Bronchial epithelial cell (primary cell): ENCODE measurements at regions not wholly inside any gene's neighbourhood (a gene's known extent, or its start where the extent isn't known, plus 50 kb on each side); places are given as distances from the start of the nearest gene placed in this dataset.

ENCODE experiments used
- DNase-seq: peaks from one replicate; pipeline ENCODE4 v3.0.0-alpha.2; 2010; ENCODE audit warnings: low read depth
- FAIRE-seq: peaks from 2 replicates; lab custom pipeline; 2011; peaks lifted over from hg19 to GRCh38; lab: Jason Lieb, UNC
- H3K27me3 ChIP-seq: 2 replicates; pipeline ENCODE4 v1.5.1; 2011; ENCODE audit warnings: low read length; ENCODE audit not compliant: control insufficient read depth, insufficient read depth
- H3K36me3 ChIP-seq: 2 replicates; pipeline ENCODE4 v1.5.1; 2011; ENCODE audit warnings: low read length; ENCODE audit not compliant: control insufficient read depth, insufficient read depth
- H3K4me3 ChIP-seq: 2 replicates; pipeline ENCODE4 v1.5.1; 2011; ENCODE audit warnings: mild to moderate bottlenecking, low read depth, low read length, control low read depth
- CTCF ChIP-seq: IDR thresholded peaks from 2 replicates; pipeline ENCODE4 v1.5.1; 2011; ENCODE audit warnings: mild to moderate bottlenecking, moderate library complexity, low read length, control low read depth, inconsistent platforms; ENCODE audit not compliant: insufficient read depth, severe bottlenecking

GRCh38 chr12:105798256-105798845 lies 340.4 kb downstream of the NUAK1 start:
- Histone ChIP-seq H3K36me3 (no peaks in the 10 kb centered on the region), H3K27me3 (no peaks in the 10 kb centered on the region), H3K4me3 (no peak overlapping the region)
- no peak for FAIRE-seq
- no peak for DNase-seq
- TF ChIP-seq CTCF, result no peak

GRCh38 chr12:105799103-105799502 lies 339.7 kb downstream of the NUAK1 start:
- TF ChIP-seq CTCF, result no peak
- no peaks in the 10 kb centered on the region for H3K36me3 ChIP-seq
- H3K4me3 ChIP-seq, result no peak overlapping the region
- no peak for DNase-seq
- FAIRE-seq, result no peak
- no peaks in the 10 kb centered on the region for H3K27me3 ChIP-seq

GRCh38 chr12:105801351-105801750 lies 337.4 kb downstream of the NUAK1 start:
- no peak overlapping the region for H3K4me3 ChIP-seq
- no peaks in the 10 kb centered on the region for H3K27me3 ChIP-seq
- no peaks in the 10 kb centered on the region for H3K36me3 ChIP-seq
- FAIRE-seq (no peak), DNase-seq (no peak)
- TF ChIP-seq CTCF, result no peak

GRCh38 chr12:105803292-105803691 lies 335.5 kb downstream of the NUAK1 start:
- DNase-seq (peak; percentile 63), FAIRE-seq (no peak)
- Histone ChIP-seq H3K4me3 (no peak overlapping the region), H3K27me3 (no peaks in the 10 kb centered on the region), H3K36me3 (no peaks in the 10 kb centered on the region)
- no peak for TF ChIP-seq CTCF

- DNase-seq (no peak), FAIRE-seq (peak; percentile 50)
- TF ChIP-seq CTCF, result no peak
- Histone ChIP-seq H3K27me3 (no peaks in the 10 kb centered on the region), H3K36me3 (no peaks in the 10 kb centered on the region), H3K4me3 (no peak overlapping the region)
Measured at GRCh38 chr12:105804591-105805265, 334.0 kb downstream of the NUAK1 start.
